Adipocyte (in vitro differentiated cells): ENCODE measurements at regions not wholly inside any gene's neighbourhood (a gene's known extent, or its start where the extent isn't known, plus 50 kb on each side); places are given as distances from the start of the nearest gene placed in this dataset.

ENCODE experiments used
- DNase-seq: peaks from one replicate; pipeline ENCODE4 v3.0.0-alpha.2; 2015; ENCODE audit warnings: low read depth
- H3K27me3 ChIP-seq: replicated peaks from 2 replicates; pipeline ENCODE4 v1.7.0; 2013; ENCODE audit warnings: mild to moderate bottlenecking, low read length, moderate library complexity; ENCODE audit not compliant: control insufficient read depth, insufficient read depth
- H3K36me3 ChIP-seq: 2 replicates; pipeline ENCODE4 v1.7.0; 2013; ENCODE audit warnings: low read length, mild to moderate bottlenecking, moderate library complexity; ENCODE audit not compliant: control insufficient read depth, insufficient read depth, severe bottlenecking
- H3K4me1 ChIP-seq: 2 replicates; pipeline ENCODE4 v1.7.0; 2013; ENCODE audit warnings: mild to moderate bottlenecking, low read length, moderate library complexity; ENCODE audit not compliant: control insufficient read depth, insufficient read depth
- H3K4me3 ChIP-seq: 2 replicates; pipeline ENCODE4 v1.7.0; 2013; ENCODE audit warnings: mild to moderate bottlenecking, low read length, moderate library complexity
- H3K9ac ChIP-seq: 2 replicates; pipeline ENCODE4 v1.7.0; 2013; ENCODE audit warnings: mild to moderate bottlenecking, low read length, moderate library complexity
- H3K9me3 ChIP-seq: 2 replicates; pipeline ENCODE4 v1.7.0; 2013; ENCODE audit warnings: mild to moderate bottlenecking, low read length, moderate library complexity; ENCODE audit not compliant: control insufficient read depth

DNA sequence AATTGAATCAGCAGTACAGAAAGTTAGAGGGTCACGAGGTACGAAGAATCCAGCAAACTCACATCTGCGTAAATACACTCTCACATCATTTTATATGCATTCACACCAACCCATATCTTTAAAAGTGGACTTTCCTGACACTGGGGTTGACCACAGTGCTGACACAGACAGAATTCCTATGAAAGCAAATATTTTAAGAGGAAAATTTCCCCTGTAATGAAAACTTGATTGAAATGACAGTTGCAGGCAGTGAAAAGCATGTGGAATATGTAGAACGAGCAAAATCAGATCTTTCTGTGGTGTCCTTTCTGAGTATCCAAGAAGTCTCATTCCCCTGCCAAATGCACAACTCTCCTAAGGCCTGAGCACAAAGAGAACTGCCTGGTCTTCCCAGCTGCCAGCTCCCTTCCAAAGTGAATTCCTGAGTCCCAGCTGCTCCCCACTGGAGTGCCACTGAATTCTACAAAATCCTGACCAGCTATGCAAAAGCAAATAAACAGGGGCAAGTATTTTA is 50.5 kb upstream of the FAM9C start:
- Histone ChIP-seq H3K4me1 (peaks cover 32% of the 10 kb centered on the region), H3K27me3 (no peaks in the 10 kb centered on the region), H3K9me3 (no peaks in the 10 kb centered on the region), H3K9ac (peak overlapping the region; percentile 35), H3K36me3 (no peaks in the 10 kb centered on the region), H3K4me3 (no peak overlapping the region)
- peak; percentile 42 for DNase-seq

- Histone ChIP-seq H3K36me3 (no peaks in the 10 kb centered on the region), H3K27me3 (no peaks in the 10 kb centered on the region), H3K9ac (peak overlapping the region; percentile 35), H3K4me1 (peaks cover 28% of the 10 kb centered on the region), H3K4me3 (no peak overlapping the region), H3K9me3 (no peaks in the 10 kb centered on the region)
- DNase-seq, result no peak
Observed at GRCh38 chrX:13094374-13094773, 50.0 kb upstream of the FAM9C start.
